Central memory CD8-positive, alpha-beta T cell (primary cell): ENCODE measurements at regions not wholly inside any gene's neighbourhood (a gene's known extent, or its start where the extent isn't known, plus 50 kb on each side); places are given as distances from the start of the nearest gene placed in this dataset.

Experiments used
- ATAC-seq: fragments of 150-1000 bp; cut with Tn5 transposase; replicated peaks from 2 replicates; pipeline ENCODE4 v1.10.0; 2022; ENCODE audit warnings: mild to moderate bottlenecking, moderate FRiP score, moderate number of reproducible peaks; ENCODE audit not compliant: poor library complexity, severe bottlenecking; ENCODE audit errors: extremely low read depth
- DNase-seq, 2 donors: peaks; one replicate each; pipeline ENCODE4 v3.0.0; 2021; ENCODE audit warnings: low spot score in 2 of 2
- H3K27ac Mint-ChIP-seq: one replicate; pipeline ENCODE4 v1.8.0; 2022; ENCODE audit warnings: low read depth, mild to moderate bottlenecking, moderate library complexity, mixed read lengths
- H3K27me3 Mint-ChIP-seq: one replicate; pipeline ENCODE4 v1.8.0; 2022; ENCODE audit warnings: mixed read lengths
- H3K36me3 Mint-ChIP-seq: one replicate; pipeline ENCODE4 v1.8.0; 2022; ENCODE audit warnings: mild to moderate bottlenecking, moderate library complexity, mixed read lengths; ENCODE audit not compliant: insufficient read depth
- H3K4me1 Mint-ChIP-seq: one replicate; pipeline ENCODE4 v1.8.0; 2022; ENCODE audit warnings: mixed read lengths
- H3K4me3 Mint-ChIP-seq: one replicate; pipeline ENCODE4 v1.8.0; 2022; ENCODE audit warnings: mild to moderate bottlenecking, moderate library complexity, mixed read lengths
- H3K9me3 Mint-ChIP-seq: one replicate; pipeline ENCODE4 v1.8.0; 2022; ENCODE audit warnings: mixed read lengths

- H3K27ac Mint-ChIP-seq = no peak overlapping the region
- no peak for DNase-seq
- ATAC-seq = no peak
- no peaks in the 10 kb centered on the region for H3K36me3 Mint-ChIP-seq
- H3K9me3 Mint-ChIP-seq = no peaks in the 10 kb centered on the region
- no peaks in the 10 kb centered on the region for H3K27me3 Mint-ChIP-seq
- no peak overlapping the region for H3K4me3 Mint-ChIP-seq
- H3K4me1 Mint-ChIP-seq = no peaks in the 10 kb centered on the region
Measured at GRCh38 chr18:44107187-44107586, 573.5 kb upstream of the SETBP1 start.

GRCh38 chr18:44111337-44111736, 569.4 kb upstream of the SETBP1 start:
- DNase-seq (no peak), ATAC-seq (no peak)
- Mint-ChIP-seq H3K36me3 (no peaks in the 10 kb centered on the region), H3K27me3 (no peaks in the 10 kb centered on the region), H3K4me3 (no peak overlapping the region), H3K27ac (no peak overlapping the region), H3K4me1 (no peaks in the 10 kb centered on the region), H3K9me3 (no peaks in the 10 kb centered on the region)

GRCh38 chr18:44117821-44118220, 562.9 kb upstream of the SETBP1 start:
- H3K4me3 Mint-ChIP-seq = no peak overlapping the region
- H3K36me3 Mint-ChIP-seq = no peaks in the 10 kb centered on the region
- DNase-seq (no peak), ATAC-seq (no peak)
- no peaks in the 10 kb centered on the region for H3K9me3 Mint-ChIP-seq
- H3K27me3 Mint-ChIP-seq = no peaks in the 10 kb centered on the region
- H3K27ac Mint-ChIP-seq = no peak overlapping the region
- H3K4me1 Mint-ChIP-seq = no peaks in the 10 kb centered on the region

GRCh38 chr18:44119607-44120006, 561.1 kb upstream of the SETBP1 start:
- ATAC-seq (no peak), DNase-seq (no peak)
- H3K27me3 Mint-ChIP-seq = no peaks in the 10 kb centered on the region
- H3K4me3 Mint-ChIP-seq = no peak overlapping the region
- H3K4me1 Mint-ChIP-seq = no peaks in the 10 kb centered on the region
- H3K27ac Mint-ChIP-seq = no peak overlapping the region
- no peaks in the 10 kb centered on the region for H3K36me3 Mint-ChIP-seq
- H3K9me3 Mint-ChIP-seq = no peaks in the 10 kb centered on the region

GRCh38 chr18:44123743-44124142, 556.9 kb upstream of the SETBP1 start:
- H3K27me3 Mint-ChIP-seq = no peaks in the 10 kb centered on the region

GRCh38 chr18:44125446-44125845, 555.2 kb upstream of the SETBP1 start:
- DNase-seq = no peak

More at GRCh38 chr18:44123743-44124142, 556.9 kb upstream of the SETBP1 start:
- H3K36me3 Mint-ChIP-seq = no peaks in the 10 kb centered on the region
- no peak for ATAC-seq
- H3K4me1 Mint-ChIP-seq = no peaks in the 10 kb centered on the region
- DNase-seq = no peak
- H3K27ac Mint-ChIP-seq = no peak overlapping the region
- H3K9me3 Mint-ChIP-seq = no peaks in the 10 kb centered on the region
- no peak overlapping the region for H3K4me3 Mint-ChIP-seq

GRCh38 chr18:44126598-44126997, 554.1 kb upstream of the SETBP1 start:
- Mint-ChIP-seq H3K4me3 (no peak overlapping the region), H3K4me1 (no peaks in the 10 kb centered on the region), H3K9me3 (no peaks in the 10 kb centered on the region), H3K27me3 (no peaks in the 10 kb centered on the region), H3K27ac (no peak overlapping the region), H3K36me3 (no peaks in the 10 kb centered on the region)
- DNase-seq = no peak
- ATAC-seq = no peak

More at GRCh38 chr18:44125446-44125845, 555.2 kb upstream of the SETBP1 start:
- Mint-ChIP-seq H3K27ac (no peak overlapping the region), H3K9me3 (no peaks in the 10 kb centered on the region), H3K4me3 (no peak overlapping the region), H3K4me1 (no peaks in the 10 kb centered on the region), H3K27me3 (no peaks in the 10 kb centered on the region), H3K36me3 (no peaks in the 10 kb centered on the region)
- no peak for ATAC-seq

- no peak for DNase-seq
- H3K4me1 Mint-ChIP-seq = no peaks in the 10 kb centered on the region
- no peak overlapping the region for H3K27ac Mint-ChIP-seq
- no peaks in the 10 kb centered on the region for H3K27me3 Mint-ChIP-seq
- H3K36me3 Mint-ChIP-seq = no peaks in the 10 kb centered on the region
- H3K9me3 Mint-ChIP-seq = no peaks in the 10 kb centered on the region
- H3K4me3 Mint-ChIP-seq = no peak overlapping the region
- ATAC-seq = no peak
Measured at GRCh38 chr18:44128365-44128764, 552.3 kb upstream of the SETBP1 start.

GRCh38 chr18:44130376-44130942, 550.2 kb upstream of the SETBP1 start:
- Mint-ChIP-seq H3K4me3 (no peak overlapping the region), H3K27ac (no peak overlapping the region), H3K27me3 (no peaks in the 10 kb centered on the region), H3K36me3 (no peaks in the 10 kb centered on the region), H3K4me1 (no peaks in the 10 kb centered on the region), H3K9me3 (peaks cover 6% of the 10 kb centered on the region)
- DNase-seq (no peak), ATAC-seq (no peak)

GRCh38 chr18:44133483-44133882, 547.2 kb upstream of the SETBP1 start:
- Mint-ChIP-seq H3K4me1 (no peaks in the 10 kb centered on the region), H3K27me3 (no peaks in the 10 kb centered on the region), H3K27ac (no peak overlapping the region), H3K36me3 (no peaks in the 10 kb centered on the region), H3K4me3 (no peak overlapping the region), H3K9me3 (peaks cover 6% of the 10 kb centered on the region)
- ATAC-seq (no peak), DNase-seq (no peak)

GRCh38 chr18:44134447-44134846, 546.2 kb upstream of the SETBP1 start:
- no peaks in the 10 kb centered on the region for H3K36me3 Mint-ChIP-seq
- no peak overlapping the region for H3K27ac Mint-ChIP-seq
- no peaks in the 10 kb centered on the region for H3K4me1 Mint-ChIP-seq
- H3K9me3 Mint-ChIP-seq = peaks cover 6% of the 10 kb centered on the region
- DNase-seq (no peak), ATAC-seq (no peak)
- H3K4me3 Mint-ChIP-seq = no peak overlapping the region
- H3K27me3 Mint-ChIP-seq = no peaks in the 10 kb centered on the region

- H3K9me3 Mint-ChIP-seq = peaks cover 6% of the 10 kb centered on the region
- ATAC-seq (no peak), DNase-seq (no peak)
- no peaks in the 10 kb centered on the region for H3K27me3 Mint-ChIP-seq
- no peaks in the 10 kb centered on the region for H3K36me3 Mint-ChIP-seq
- no peaks in the 10 kb centered on the region for H3K4me1 Mint-ChIP-seq
- no peak overlapping the region for H3K4me3 Mint-ChIP-seq
- H3K27ac Mint-ChIP-seq = no peak overlapping the region
Measured at GRCh38 chr18:44135741-44136140, 544.9 kb upstream of the SETBP1 start.

- Mint-ChIP-seq H3K4me1 (no peaks in the 10 kb centered on the region), H3K36me3 (no peaks in the 10 kb centered on the region), H3K9me3 (peaks cover 6% of the 10 kb centered on the region), H3K4me3 (no peak overlapping the region), H3K27me3 (no peaks in the 10 kb centered on the region), H3K27ac (no peak overlapping the region)
- ATAC-seq (no peak), DNase-seq (no peak)
Measured at GRCh38 chr18:44136326-44136725, 544.4 kb upstream of the SETBP1 start.

- Mint-ChIP-seq H3K9me3 (no peaks in the 10 kb centered on the region), H3K4me3 (no peak overlapping the region), H3K27me3 (no peaks in the 10 kb centered on the region), H3K4me1 (no peaks in the 10 kb centered on the region), H3K27ac (no peak overlapping the region), H3K36me3 (no peaks in the 10 kb centered on the region)
- DNase-seq (no peak), ATAC-seq (no peak)
Measured at GRCh38 chr18:44143072-44143471, 537.6 kb upstream of the SETBP1 start.
